ENCODE measurements at regions not wholly inside any gene's neighbourhood (a gene's known extent, or its start where the extent isn't known, plus 50 kb on each side); places are given as distances from the start of the nearest gene placed in this dataset.
"Not testable (repeated sequence)": the region's sequence is repeated elsewhere in the genome, so short reads cannot be mapped to it uniquely, and the experiment has no call there.

- TF ChIP-seq EP300, CTCF, POLR2A, POLR2AphosphoS5 (IDR thresholded peaks at IDR 0.05): not testable (repeated sequence)
Observed at GRCh38 chr5:53412499-53412898, 67.9 kb upstream of the FST start.
